NCI-H2196 treated with DMSO at 0.1 percent for 48 hours (cell line): ENCODE measurements at regions not wholly inside any gene's neighbourhood (a gene's known extent, or its start where the extent isn't known, plus 50 kb on each side); places are given as distances from the start of the nearest gene placed in this dataset.
"Not testable (repeated sequence)": the region's sequence is repeated elsewhere in the genome, so short reads cannot be mapped to it uniquely, and the experiment has no call there.

Experiments used
- DNase-seq: peaks from one replicate; lab custom pipeline; 2025; ENCODE audit not compliant: unreplicated experiment; lab: John Stamatoyannopoulos, UW

DNA sequence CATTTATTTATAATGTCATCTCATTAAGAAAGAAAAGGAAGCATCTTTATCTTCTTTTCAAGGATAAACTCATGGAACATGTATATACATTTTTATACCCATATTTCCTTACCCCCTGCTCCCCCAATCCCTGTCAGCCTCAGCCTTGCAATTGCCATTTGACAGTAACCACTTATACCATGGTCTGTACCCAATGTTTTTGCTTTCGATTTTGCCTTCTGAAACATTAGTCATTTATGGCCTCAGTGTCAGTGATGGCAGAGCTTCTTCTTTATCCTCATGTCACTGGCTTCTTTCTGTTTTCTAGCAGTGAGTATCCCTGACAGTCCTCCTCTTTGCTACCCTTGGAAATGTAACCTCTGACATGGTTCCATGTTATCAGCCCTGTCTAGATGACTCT, 228.4 kb downstream of the SPRY1 start:
- no peak for DNase-seq

DNA sequence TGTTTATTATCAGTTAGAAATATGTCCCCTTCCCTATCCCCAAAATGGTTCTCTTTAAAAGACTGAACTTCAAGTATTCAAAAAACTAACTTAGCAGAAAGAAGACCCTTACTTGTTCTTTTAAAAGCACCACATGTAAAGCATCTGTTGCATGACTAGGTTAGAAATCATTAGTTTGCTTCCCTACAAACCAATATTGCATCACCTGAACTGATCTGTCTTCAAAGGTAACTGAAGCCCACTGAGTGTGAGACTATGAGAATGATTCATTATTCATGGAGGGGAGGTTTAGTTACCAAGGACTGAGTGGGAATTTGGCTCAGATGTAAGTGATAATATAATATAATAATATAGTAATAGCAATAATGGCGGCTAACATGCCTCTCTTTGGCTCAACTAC, 231.7 kb downstream of the SPRY1 start:
- DNase-seq = no peak

- no peak for DNase-seq
These were observed 235.4 kb downstream of the SPRY1 start for GRCh38 chr4:123631786-123632692.

DNA sequence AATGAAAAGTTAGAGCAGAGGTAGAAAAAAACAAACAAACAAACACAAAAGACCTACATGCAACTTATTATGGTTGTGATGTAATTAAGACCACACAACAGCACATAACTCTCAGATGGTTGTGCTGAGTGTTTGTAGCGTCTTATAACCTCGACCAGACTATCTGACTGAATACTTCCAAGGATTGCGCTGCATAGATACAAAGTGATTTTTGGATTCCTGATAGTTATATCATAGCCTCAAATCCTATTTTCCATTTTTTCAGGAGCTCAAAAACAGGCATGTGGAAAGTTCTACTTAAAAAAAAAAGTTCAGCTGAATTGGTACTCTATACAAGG, 236.1 kb downstream of the SPRY1 start:
- no peak for DNase-seq

DNA sequence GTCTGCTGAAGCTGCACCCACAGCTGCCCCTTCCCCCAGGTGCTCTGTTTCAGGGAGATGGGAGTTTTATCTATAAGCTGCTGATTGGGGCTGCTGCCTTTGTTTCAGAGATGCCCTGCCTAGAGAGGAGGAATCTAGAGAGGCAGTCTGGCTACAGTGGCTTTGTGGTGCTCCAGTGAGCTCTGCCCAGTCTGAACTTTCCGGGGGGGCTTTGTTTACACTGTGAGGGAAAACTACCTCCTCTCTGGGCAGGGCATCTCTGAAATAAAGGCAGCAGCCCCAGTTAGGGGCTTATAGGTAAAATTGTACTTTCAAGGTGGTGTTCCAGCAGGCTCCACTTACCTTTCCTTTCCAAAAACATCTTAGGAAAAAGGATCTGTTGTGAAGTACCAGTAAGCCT, 242.2 kb downstream of the SPRY1 start:
- DNase-seq = no peak

- DNase-seq = no peak
These were observed 243.7 kb downstream of the SPRY1 start for GRCh38 chr4:123640271-123640670.

- DNase-seq = no peak
These were observed 244.2 kb downstream of the SPRY1 start for GRCh38 chr4:123640824-123641223.

GRCh38 chr4:123643691-123644090, 247.1 kb downstream of the SPRY1 start:
- no peak for DNase-seq

DNA sequence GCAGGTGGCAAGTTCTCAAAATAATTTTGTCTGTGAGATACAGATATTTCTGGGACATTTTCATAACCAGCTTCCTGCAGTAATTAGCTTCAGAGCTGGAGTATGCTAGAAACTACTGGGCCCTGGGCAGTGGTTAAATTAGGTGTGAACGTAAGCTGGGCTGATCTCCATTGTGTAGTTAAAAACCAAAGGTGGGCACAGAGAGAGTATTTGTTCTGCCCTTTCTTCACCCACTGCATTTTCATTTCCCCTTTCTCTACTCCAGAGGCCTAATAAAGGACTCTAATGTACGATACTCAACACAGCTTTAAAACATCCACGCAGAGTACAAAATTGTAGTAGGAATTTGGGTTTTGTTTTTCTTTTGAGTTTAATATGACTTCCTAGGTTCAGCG, 252.7 kb downstream of the SPRY1 start:
- DNase-seq = no peak

DNA sequence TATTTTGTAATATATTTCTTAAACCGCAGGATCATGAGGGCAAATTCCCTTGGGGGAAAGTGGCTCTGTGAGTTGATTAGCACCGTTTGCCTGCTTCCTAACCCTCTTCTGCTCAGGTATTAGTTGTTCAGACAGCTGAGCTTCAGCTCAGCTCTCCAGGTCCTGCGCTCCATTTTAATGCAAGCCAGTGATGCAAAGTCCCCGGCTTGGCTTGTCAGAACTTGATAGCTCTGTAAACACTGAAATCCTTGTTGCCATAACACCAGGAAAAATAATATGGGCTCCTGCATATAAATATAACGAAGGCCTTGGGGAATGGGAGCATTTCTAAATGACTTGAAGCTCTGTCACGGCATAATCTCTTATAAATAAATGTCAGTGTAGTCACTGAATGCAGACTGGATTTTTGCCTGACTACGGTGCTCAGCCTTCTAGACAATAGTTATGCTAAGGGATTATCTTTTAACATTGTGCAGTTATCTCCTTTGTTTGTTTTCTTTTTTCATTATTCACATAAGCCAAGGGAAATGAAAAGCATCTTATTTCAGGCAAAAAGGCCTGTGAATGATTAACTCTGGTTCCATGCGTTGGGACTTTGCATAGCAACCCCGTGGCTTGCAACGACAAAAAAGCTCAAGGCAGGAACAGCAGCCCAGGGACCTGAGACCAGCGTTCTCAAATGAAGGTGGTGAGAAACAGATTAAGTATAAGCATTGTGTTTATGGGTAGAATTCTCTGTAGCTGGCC, 253.2 kb downstream of the SPRY1 start:
- DNase-seq = peak; percentile 33

GRCh38 chr4:123651066-123651465, 254.5 kb downstream of the SPRY1 start:
- no peak for DNase-seq

GRCh38 chr4:123651536-123652180, 255.1 kb downstream of the SPRY1 start:
- DNase-seq = no peak

GRCh38 chr4:123652476-123652875, 255.9 kb downstream of the SPRY1 start:
- DNase-seq = no peak

GRCh38 chr4:123653236-123653635, 256.6 kb downstream of the SPRY1 start:
- no peak for DNase-seq

DNA sequence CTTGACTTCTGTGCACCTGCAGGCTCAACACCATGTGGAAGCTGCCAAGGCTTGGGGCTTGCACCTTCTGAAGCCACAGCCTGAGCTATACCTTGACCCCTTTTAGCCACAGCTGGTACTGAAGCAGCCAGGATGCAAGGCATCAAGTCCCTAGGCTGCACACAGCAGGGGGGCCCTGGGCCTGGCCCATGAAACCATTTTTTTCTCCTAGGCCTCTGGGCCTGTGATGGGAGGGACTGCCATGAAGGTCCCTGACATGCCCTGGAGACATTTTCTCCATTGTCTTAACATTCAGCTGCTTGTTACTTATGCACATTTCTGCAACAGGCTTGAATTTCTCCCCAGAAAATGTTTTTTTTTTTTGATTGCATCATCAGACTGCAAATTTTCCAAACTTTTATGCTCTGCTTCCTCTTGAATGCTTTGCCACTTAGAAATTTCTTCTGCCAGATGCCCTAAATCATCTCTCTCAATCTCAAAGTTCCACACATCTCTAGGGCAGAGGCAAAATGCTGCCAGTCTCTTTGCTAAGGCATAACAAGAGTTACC, 260.2 kb downstream of the SPRY1 start:
- DNase-seq = not testable (repeated sequence)

- not testable (repeated sequence) for DNase-seq
These were observed 261.0 kb downstream of the SPRY1 start for GRCh38 chr4:123657606-123658005.

- no peak for DNase-seq
These were observed 262.7 kb downstream of the SPRY1 start for GRCh38 chr4:123659262-123659661.

DNA sequence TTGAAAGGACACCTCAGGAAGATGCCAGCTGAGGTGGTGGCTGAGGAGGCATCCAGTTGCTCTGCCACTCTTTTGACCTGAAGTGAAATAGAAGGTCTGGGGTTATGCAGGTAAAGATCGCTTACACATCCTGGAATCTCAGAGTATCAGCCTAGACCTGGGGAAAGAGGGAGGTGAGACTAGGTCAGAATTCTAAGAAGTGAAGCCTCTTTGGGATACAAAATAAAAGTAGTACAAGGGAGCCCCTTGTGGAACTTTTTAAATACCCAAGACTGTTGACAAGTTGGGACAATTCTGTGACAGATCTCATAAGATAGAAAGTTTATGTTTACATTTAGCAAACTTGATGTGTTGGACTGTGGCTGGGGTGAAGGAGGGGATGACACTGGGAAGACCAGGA, 263.1 kb downstream of the SPRY1 start:
- DNase-seq = no peak

DNA sequence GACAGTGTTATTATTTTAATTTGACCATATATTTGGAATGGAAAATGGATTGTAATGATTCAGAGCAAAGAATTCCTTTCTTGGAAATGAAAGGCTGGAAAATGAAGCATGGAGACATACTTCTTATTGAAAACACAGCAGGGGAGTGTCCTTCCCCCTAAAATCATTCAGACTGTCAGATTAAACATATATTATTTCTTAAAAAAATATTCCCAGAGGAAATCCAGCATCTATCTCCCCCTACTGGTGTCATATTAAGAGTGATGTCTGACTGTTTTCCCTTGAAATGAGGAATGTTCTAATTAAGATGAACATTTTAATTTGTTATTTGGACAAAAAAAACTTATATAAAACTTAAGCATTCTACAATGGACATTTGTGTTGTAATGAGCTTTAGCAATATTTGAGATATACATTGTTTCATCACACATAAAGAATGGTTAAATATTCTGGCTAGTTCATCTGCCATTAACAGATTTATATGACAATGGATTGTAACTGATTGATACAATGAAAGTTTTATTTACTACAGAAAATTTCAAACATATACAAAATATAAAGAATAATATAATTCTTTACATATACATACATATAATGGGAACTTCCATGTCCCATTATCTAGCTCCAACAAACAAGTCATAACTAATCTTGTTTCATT, 264.6 kb downstream of the SPRY1 start:
- no peak for DNase-seq

- no peak for DNase-seq
These were observed 266.2 kb downstream of the SPRY1 start for GRCh38 chr4:123662827-123663226.

DNA sequence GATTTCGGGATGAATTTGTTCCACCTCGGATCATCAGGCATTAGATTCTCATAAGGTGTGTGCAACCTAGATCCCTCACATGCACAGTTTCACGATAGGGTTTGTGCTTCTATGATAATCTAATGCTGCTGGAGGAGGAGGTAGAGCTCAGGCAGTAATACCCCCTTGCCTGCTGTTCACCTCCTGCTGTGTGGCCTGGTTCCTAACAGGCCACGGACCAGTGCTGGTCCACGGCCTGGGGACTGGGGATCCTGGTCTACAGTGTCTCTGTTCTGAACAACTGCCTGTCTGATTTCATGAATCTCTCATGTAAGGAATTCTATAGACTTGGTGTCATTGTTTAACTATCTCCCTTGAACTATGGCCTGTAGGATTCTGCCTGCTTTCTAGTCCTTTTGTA, 269.9 kb downstream of the SPRY1 start:
- DNase-seq = no peak
